Suprapubic skin (tissue), 4 donors: ENCODE measurements at regions not wholly inside any gene's neighbourhood (a gene's known extent, or its start where the extent isn't known, plus 50 kb on each side); places are given as distances from the start of the nearest gene placed in this dataset.

Experiments
- DNase-seq, 2 donors: peaks; one replicate each; pipeline ENCODE4 v3.0.0-alpha.2; 2019; ENCODE audit warnings: low spot score in 2 of 2
- H3K27ac ChIP-seq: fragments of 200-600 bp; sonication (generic); one replicate; pipeline ENCODE4 v1.5.1; 2019
- H3K27me3 ChIP-seq: fragments of 200-600 bp; sonication (generic); one replicate; pipeline ENCODE4 v1.5.1; 2019
- H3K36me3 ChIP-seq: fragments of 200-600 bp; sonication (generic); one replicate; pipeline ENCODE4 v1.5.1; 2019
- H3K4me1 ChIP-seq: fragments of 200-600 bp; sonication (generic); one replicate; pipeline ENCODE4 v1.5.1; 2019
- H3K4me3 ChIP-seq: fragments of 200-600 bp; sonication (generic); one replicate; pipeline ENCODE4 v1.5.1; 2019; ENCODE audit warnings: mild to moderate bottlenecking
- H3K9me3 ChIP-seq: fragments of 200-600 bp; sonication (generic); one replicate; pipeline ENCODE4 v1.5.1; 2019
- EP300 ChIP-seq: sonication (generic); formaldehyde crosslinking; IDR thresholded peaks from one replicate; pipeline ENCODE4 v1.6.1; 2017; ENCODE audit warnings: antibody characterized with exemption
- POLR2A ChIP-seq, 2 donors: fragments of 450-650 bp; IDR thresholded peaks; one replicate each; pipeline ENCODE4 v1.6.1; 2017; ENCODE audit warnings: antibody characterized with exemption in 2 of 2, mild to moderate bottlenecking in 2 of 2, moderate library complexity in 2 of 2
- POLR2AphosphoS5 ChIP-seq, 3 donors: sonication (generic); formaldehyde crosslinking; IDR thresholded peaks; one replicate each; pipeline ENCODE4 v1.6.1; 2017; ENCODE audit warnings: antibody characterized with exemption in 3 of 3
- WGBS: methylation state at CpG from one replicate; pipeline ENCODE4 v1.1.5; 2018; 5-methylcytosine and 5-hydroxymethylcytosine counted together
- TF ChIP-seq, protein P1 (sequence below), 2 donors: fragments of 200-600 bp in 1 of 2; fragments of 450-650 bp in 1 of 2; sonication (generic) in 1 of 2; IDR thresholded peaks; one replicate each; pipeline ENCODE4 v1.5.1; 2016 to 2019; ENCODE audit warnings: antibody characterized with exemption in 2 of 2, mild to moderate bottlenecking in 1 of 2, moderate library complexity in 1 of 2

- Histone ChIP-seq H3K9me3 (no peaks in the 10 kb centered on the region), H3K4me3 (no peak overlapping the region), H3K36me3 (no peaks in the 10 kb centered on the region), H3K4me1 (no peaks in the 10 kb centered on the region), H3K27me3 (no peaks in the 10 kb centered on the region), H3K27ac (no peak overlapping the region)
- WGBS: 94% methylated on average over 3 of the region's 3 CpGs
- no peak for DNase-seq
- TF ChIP-seq EP300 (no peak), POLR2A (IDR thresholded peaks at IDR 0.05) (no peak), POLR2AphosphoS5 (IDR thresholded peaks at IDR 0.05) (no peak)
- TF ChIP-seq, protein P1, sequence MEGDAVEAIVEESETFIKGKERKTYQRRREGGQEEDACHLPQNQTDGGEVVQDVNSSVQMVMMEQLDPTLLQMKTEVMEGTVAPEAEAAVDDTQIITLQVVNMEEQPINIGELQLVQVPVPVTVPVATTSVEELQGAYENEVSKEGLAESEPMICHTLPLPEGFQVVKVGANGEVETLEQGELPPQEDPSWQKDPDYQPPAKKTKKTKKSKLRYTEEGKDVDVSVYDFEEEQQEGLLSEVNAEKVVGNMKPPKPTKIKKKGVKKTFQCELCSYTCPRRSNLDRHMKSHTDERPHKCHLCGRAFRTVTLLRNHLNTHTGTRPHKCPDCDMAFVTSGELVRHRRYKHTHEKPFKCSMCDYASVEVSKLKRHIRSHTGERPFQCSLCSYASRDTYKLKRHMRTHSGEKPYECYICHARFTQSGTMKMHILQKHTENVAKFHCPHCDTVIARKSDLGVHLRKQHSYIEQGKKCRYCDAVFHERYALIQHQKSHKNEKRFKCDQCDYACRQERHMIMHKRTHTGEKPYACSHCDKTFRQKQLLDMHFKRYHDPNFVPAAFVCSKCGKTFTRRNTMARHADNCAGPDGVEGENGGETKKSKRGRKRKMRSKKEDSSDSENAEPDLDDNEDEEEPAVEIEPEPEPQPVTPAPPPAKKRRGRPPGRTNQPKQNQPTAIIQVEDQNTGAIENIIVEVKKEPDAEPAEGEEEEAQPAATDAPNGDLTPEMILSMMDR (IDR thresholded peaks at IDR 0.05): no peak
Measured at GRCh38 chr4:25981749-25982148, 67.7 kb downstream of the SMIM20 start.

DNA sequence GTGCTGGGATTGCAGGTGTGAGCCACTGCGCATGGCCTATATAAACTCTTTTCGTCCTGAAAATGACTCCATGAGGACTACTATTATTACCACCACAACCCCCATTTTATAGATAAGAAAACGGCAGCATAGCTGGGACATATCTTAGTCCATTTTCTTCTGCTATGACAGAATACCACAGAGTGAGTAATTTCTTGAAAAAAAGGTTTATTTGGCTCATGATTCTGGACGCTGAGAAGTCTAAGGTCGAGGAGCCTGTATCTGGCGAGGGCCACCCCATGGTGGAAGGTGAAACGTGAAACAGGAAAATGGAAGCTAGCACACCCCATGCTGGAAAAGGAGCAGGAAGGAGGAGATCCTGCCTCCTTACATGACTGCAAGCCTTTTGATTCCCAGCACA is 68.9 kb downstream of the SMIM20 start:
- Histone ChIP-seq H3K36me3 (no peaks in the 10 kb centered on the region), H3K27me3 (no peaks in the 10 kb centered on the region), H3K27ac (no peak overlapping the region), H3K9me3 (no peaks in the 10 kb centered on the region), H3K4me1 (no peaks in the 10 kb centered on the region), H3K4me3 (no peak overlapping the region)
- TF ChIP-seq EP300 (no peak), POLR2A (IDR thresholded peaks at IDR 0.05) (no peak), POLR2AphosphoS5 (IDR thresholded peaks at IDR 0.05) (no peak)
- TF ChIP-seq, protein P1 (IDR thresholded peaks at IDR 0.05): no peak
- DNase-seq: no peak
- 92% methylated on average over 7 of the region's 7 CpGs for WGBS

- no peak overlapping the region for H3K27ac ChIP-seq
- DNase-seq: no peak
- H3K27me3 ChIP-seq: no peaks in the 10 kb centered on the region
- no peaks in the 10 kb centered on the region for H3K4me1 ChIP-seq
- TF ChIP-seq POLR2AphosphoS5 (IDR thresholded peaks at IDR 0.05) (no peak), EP300 (no peak), POLR2A (IDR thresholded peaks at IDR 0.05) (no peak)
- TF ChIP-seq, protein P1 (IDR thresholded peaks at IDR 0.05): no peak
- WGBS: 83% methylated on average over 6 of the region's 6 CpGs
- H3K9me3 ChIP-seq: no peaks in the 10 kb centered on the region
- H3K36me3 ChIP-seq: no peaks in the 10 kb centered on the region
- H3K4me3 ChIP-seq: no peak overlapping the region
Measured at GRCh38 chr4:25984266-25984665, 70.2 kb downstream of the SMIM20 start.

DNA sequence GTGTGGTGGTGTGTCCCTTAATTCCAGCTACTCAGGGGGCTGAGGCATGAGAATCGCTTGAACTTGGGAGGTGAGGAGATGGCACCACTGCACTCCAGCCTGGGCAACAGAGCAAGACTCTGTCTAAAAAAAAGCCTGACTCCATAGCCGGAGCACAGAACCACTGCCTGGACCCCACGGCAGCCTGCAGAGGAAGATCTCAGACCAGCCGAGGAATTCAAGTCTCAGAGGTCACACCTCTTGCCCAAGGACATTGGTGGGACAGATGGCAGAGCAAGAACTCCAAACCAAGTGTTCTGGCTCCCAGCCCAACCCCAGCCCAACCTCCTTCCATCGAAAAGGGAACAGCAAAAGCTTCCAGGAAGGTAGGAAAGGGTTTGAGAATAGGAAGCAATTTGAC is 70.8 kb downstream of the SMIM20 start:
- TF ChIP-seq, protein P1 (IDR thresholded peaks at IDR 0.05): no peak
- TF ChIP-seq POLR2AphosphoS5 (IDR thresholded peaks at IDR 0.05) (no peak), POLR2A (IDR thresholded peaks at IDR 0.05) (no peak), EP300 (no peak)
- H3K27me3 ChIP-seq: no peaks in the 10 kb centered on the region
- WGBS: 74% methylated on average over 4 of the region's 5 CpGs
- H3K36me3 ChIP-seq: no peaks in the 10 kb centered on the region
- H3K27ac ChIP-seq: no peak overlapping the region
- no peaks in the 10 kb centered on the region for H3K4me1 ChIP-seq
- no peak for DNase-seq
- no peaks in the 10 kb centered on the region for H3K9me3 ChIP-seq
- H3K4me3 ChIP-seq: no peak overlapping the region

DNA sequence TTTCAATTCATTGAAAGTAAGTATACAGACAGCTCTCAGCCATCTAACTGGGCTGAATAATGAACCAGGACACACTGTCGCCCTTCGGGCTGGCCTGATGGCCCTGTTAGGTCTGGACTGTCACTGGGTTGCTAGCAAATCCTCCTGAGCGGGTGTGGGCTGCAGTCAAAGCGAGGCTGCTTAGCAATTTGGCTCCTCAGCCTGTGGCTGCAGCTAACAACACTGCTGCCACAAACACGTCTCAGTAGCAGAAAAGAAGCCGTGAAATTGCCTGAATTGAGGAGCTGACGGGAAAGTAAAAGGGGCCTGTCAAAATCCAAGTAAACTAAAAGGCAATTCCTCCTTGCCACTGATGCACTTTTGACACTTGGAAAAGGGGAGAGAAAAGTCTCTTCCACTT is 72.8 kb downstream of the SMIM20 start:
- Histone ChIP-seq H3K9me3 (no peaks in the 10 kb centered on the region), H3K27ac (no peak overlapping the region), H3K36me3 (no peaks in the 10 kb centered on the region), H3K4me3 (no peak overlapping the region), H3K4me1 (no peaks in the 10 kb centered on the region), H3K27me3 (no peaks in the 10 kb centered on the region)
- TF ChIP-seq, protein P1 (IDR thresholded peaks at IDR 0.05): no peak
- TF ChIP-seq EP300 (no peak), POLR2A (IDR thresholded peaks at IDR 0.05) (no peak), POLR2AphosphoS5 (IDR thresholded peaks at IDR 0.05) (no peak)
- no peak for DNase-seq
- 98% methylated on average over 7 of the region's 7 CpGs for WGBS
